Activated CD4-positive, alpha-beta T cell treated with anti-CD3 and anti-CD28 coated beads, Interleukin-2, amount 10 ng/mL, durations not matched to agents 7 days and 5 days (primary cell): ENCODE measurements at regions not wholly inside any gene's neighbourhood (a gene's known extent, or its start where the extent isn't known, plus 50 kb on each side); places are given as distances from the start of the nearest gene placed in this dataset.

Experiments used
- CTCF ChIA-PET: fragments of 350-600 bp; sonication (Branson Sonifier 250); formaldehyde crosslinking; loops from one replicate; lab custom pipeline; 2021; ENCODE audit warnings: antibody characterized with exemption; lab: Charles Lee
- POLR2A ChIA-PET: fragments of 350-600 bp; sonication (Branson Sonifier 250); formaldehyde crosslinking; loops from one replicate; lab custom pipeline; 2021; ENCODE audit warnings: antibody characterized with exemption; lab: Charles Lee
- DNase-seq: peaks from one replicate; pipeline ENCODE4 v3.0.0-alpha.2; 2020
- H3K27ac Mint-ChIP-seq: one replicate; pipeline ENCODE4 v1.8.0; 2021; ENCODE audit warnings: mild to moderate bottlenecking, moderate library complexity, mixed read lengths
- H3K27me3 Mint-ChIP-seq: one replicate; pipeline ENCODE4 v1.8.0; 2021; ENCODE audit warnings: mixed read lengths
- H3K36me3 Mint-ChIP-seq: one replicate; pipeline ENCODE4 v1.8.0; 2021; ENCODE audit warnings: low read depth, mixed read lengths
- H3K4me1 Mint-ChIP-seq: one replicate; pipeline ENCODE4 v1.8.0; 2021; ENCODE audit warnings: mixed read lengths
- H3K4me3 Mint-ChIP-seq: one replicate; pipeline ENCODE4 v1.8.0; 2021; ENCODE audit warnings: mild to moderate bottlenecking, moderate library complexity, mixed read lengths
- H3K9me3 Mint-ChIP-seq: one replicate; pipeline ENCODE4 v1.8.0; 2021; ENCODE audit warnings: mixed read lengths

- H3K4me1 Mint-ChIP-seq = no peaks in the 10 kb centered on the region
- H3K36me3 Mint-ChIP-seq = no peaks in the 10 kb centered on the region
- no peak overlapping the region for H3K27ac Mint-ChIP-seq
- H3K27me3 Mint-ChIP-seq = peaks cover 10% of the 10 kb centered on the region
- DNase-seq = no peak
- CTCF ChIA-PET = no interaction called here
- H3K9me3 Mint-ChIP-seq = no peaks in the 10 kb centered on the region
- POLR2A ChIA-PET = no interaction called here
- H3K4me3 Mint-ChIP-seq = no peak overlapping the region
Measured at GRCh38 chr18:61756244-61756643, 136.6 kb downstream of the RNF152 start.

GRCh38 chr18:61755555-61755954 lies 137.3 kb downstream of the RNF152 start:
- ChIA-PET POLR2A (no interaction called here), CTCF (no interaction called here)
- Mint-ChIP-seq H3K27me3 (peaks cover 9% of the 10 kb centered on the region), H3K4me3 (no peak overlapping the region), H3K9me3 (no peaks in the 10 kb centered on the region), H3K27ac (no peak overlapping the region), H3K4me1 (no peaks in the 10 kb centered on the region), H3K36me3 (no peaks in the 10 kb centered on the region)
- DNase-seq = no peak

GRCh38 chr18:61754039-61754583 lies 138.7 kb downstream of the RNF152 start:
- Mint-ChIP-seq H3K27ac (no peak overlapping the region), H3K9me3 (no peaks in the 10 kb centered on the region), H3K27me3 (no peaks in the 10 kb centered on the region), H3K4me3 (no peak overlapping the region), H3K36me3 (no peaks in the 10 kb centered on the region), H3K4me1 (no peaks in the 10 kb centered on the region)
- POLR2A ChIA-PET = no interaction called here
- DNase-seq = no peak
- CTCF ChIA-PET = interaction anchor here (0.6 kb wide), 1 partner anchor 141 kb away, joined by 3 read pairs; no protein-coding TSS in a partner anchor

- ChIA-PET CTCF (no interaction called here), POLR2A (no interaction called here)
- H3K4me3 Mint-ChIP-seq = no peak overlapping the region
- no peak for DNase-seq
- no peak overlapping the region for H3K27ac Mint-ChIP-seq
- no peaks in the 10 kb centered on the region for H3K36me3 Mint-ChIP-seq
- H3K27me3 Mint-ChIP-seq = no peaks in the 10 kb centered on the region
- H3K9me3 Mint-ChIP-seq = no peaks in the 10 kb centered on the region
- no peaks in the 10 kb centered on the region for H3K4me1 Mint-ChIP-seq
Measured at GRCh38 chr18:61753373-61753772, 139.4 kb downstream of the RNF152 start.

GRCh38 chr18:61752973-61753372 lies 139.8 kb downstream of the RNF152 start:
- Mint-ChIP-seq H3K36me3 (no peaks in the 10 kb centered on the region), H3K4me1 (no peaks in the 10 kb centered on the region), H3K4me3 (no peak overlapping the region), H3K9me3 (no peaks in the 10 kb centered on the region), H3K27me3 (no peaks in the 10 kb centered on the region), H3K27ac (no peak overlapping the region)
- DNase-seq = no peak
- CTCF ChIA-PET = no interaction called here
- POLR2A ChIA-PET = no interaction called here

- Mint-ChIP-seq H3K4me3 (no peak overlapping the region), H3K9me3 (no peaks in the 10 kb centered on the region), H3K4me1 (no peaks in the 10 kb centered on the region), H3K27me3 (no peaks in the 10 kb centered on the region), H3K27ac (no peak overlapping the region), H3K36me3 (no peaks in the 10 kb centered on the region)
- DNase-seq = no peak
- CTCF ChIA-PET = interaction anchor here (0.6 to 1.1 kb wide), 2 partner anchors 24 to 169 kb away, joined by 3 read pairs; no protein-coding TSS in a partner anchor
- POLR2A ChIA-PET = no interaction called here
Measured at GRCh38 chr18:61750840-61751668, 141.8 kb downstream of the RNF152 start.

- H3K36me3 Mint-ChIP-seq = no peaks in the 10 kb centered on the region
- no peaks in the 10 kb centered on the region for H3K9me3 Mint-ChIP-seq
- no peaks in the 10 kb centered on the region for H3K4me1 Mint-ChIP-seq
- H3K27me3 Mint-ChIP-seq = no peaks in the 10 kb centered on the region
- ChIA-PET CTCF (no interaction called here), POLR2A (no interaction called here)
- no peak overlapping the region for H3K27ac Mint-ChIP-seq
- DNase-seq = no peak
- H3K4me3 Mint-ChIP-seq = no peak overlapping the region
Measured at GRCh38 chr18:61749546-61749945, 143.3 kb downstream of the RNF152 start.

GRCh38 chr18:61749031-61749430 lies 143.8 kb downstream of the RNF152 start:
- H3K27me3 Mint-ChIP-seq = no peaks in the 10 kb centered on the region
- no peaks in the 10 kb centered on the region for H3K9me3 Mint-ChIP-seq
- no peak overlapping the region for H3K4me3 Mint-ChIP-seq
- no peak for DNase-seq
- H3K36me3 Mint-ChIP-seq = no peaks in the 10 kb centered on the region
- CTCF ChIA-PET = no interaction called here
- no peaks in the 10 kb centered on the region for H3K4me1 Mint-ChIP-seq
- no peak overlapping the region for H3K27ac Mint-ChIP-seq
- POLR2A ChIA-PET = no interaction called here

- no peaks in the 10 kb centered on the region for H3K4me1 Mint-ChIP-seq
- H3K27me3 Mint-ChIP-seq = no peaks in the 10 kb centered on the region
- H3K9me3 Mint-ChIP-seq = no peaks in the 10 kb centered on the region
- POLR2A ChIA-PET = no interaction called here
- no peak for DNase-seq
- CTCF ChIA-PET = no interaction called here
- H3K4me3 Mint-ChIP-seq = no peak overlapping the region
- no peak overlapping the region for H3K27ac Mint-ChIP-seq
- H3K36me3 Mint-ChIP-seq = no peaks in the 10 kb centered on the region
Measured at GRCh38 chr18:61748004-61748403, 144.8 kb downstream of the RNF152 start.

- Mint-ChIP-seq H3K4me1 (no peaks in the 10 kb centered on the region), H3K4me3 (no peak overlapping the region), H3K36me3 (no peaks in the 10 kb centered on the region), H3K27ac (no peak overlapping the region), H3K9me3 (no peaks in the 10 kb centered on the region), H3K27me3 (no peaks in the 10 kb centered on the region)
- no peak for DNase-seq
- ChIA-PET POLR2A (no interaction called here), CTCF (no interaction called here)
Measured at GRCh38 chr18:61743775-61744531, 148.9 kb downstream of the RNF152 start.

GRCh38 chr18:61742565-61743429 lies 150.0 kb downstream of the RNF152 start:
- Mint-ChIP-seq H3K36me3 (no peaks in the 10 kb centered on the region), H3K4me1 (no peaks in the 10 kb centered on the region), H3K27me3 (no peaks in the 10 kb centered on the region), H3K9me3 (no peaks in the 10 kb centered on the region), H3K4me3 (no peak overlapping the region), H3K27ac (no peak overlapping the region)
- no peak for DNase-seq
- CTCF ChIA-PET = no interaction called here
- POLR2A ChIA-PET = no interaction called here

- H3K9me3 Mint-ChIP-seq = no peaks in the 10 kb centered on the region
- no peak overlapping the region for H3K4me3 Mint-ChIP-seq
- no peaks in the 10 kb centered on the region for H3K4me1 Mint-ChIP-seq
- CTCF ChIA-PET = no interaction called here
- POLR2A ChIA-PET = no interaction called here
- no peaks in the 10 kb centered on the region for H3K27me3 Mint-ChIP-seq
- H3K27ac Mint-ChIP-seq = no peak overlapping the region
- DNase-seq = no peak
- H3K36me3 Mint-ChIP-seq = no peaks in the 10 kb centered on the region
Measured at GRCh38 chr18:61741881-61742454, 150.8 kb downstream of the RNF152 start.
